GM12891 (cell line): ENCODE measurements at regions not wholly inside any gene's neighbourhood (a gene's known extent, or its start where the extent isn't known, plus 50 kb on each side); places are given as distances from the start of the nearest gene placed in this dataset.

Source experiments
- PAX5 ChIP-seq: IDR thresholded peaks from 2 replicates; pipeline ENCODE4 v1.6.1; 2011; ENCODE audit warnings: low read length, moderate library complexity, mild to moderate bottlenecking; ENCODE audit not compliant: insufficient read depth, severe bottlenecking
- POLR2A ChIP-seq: IDR thresholded peaks from 2 replicates; pipeline ENCODE4 v1.6.1; 2011; ENCODE audit warnings: low read depth, low read length, control low read depth
- POLR2AphosphoS5 ChIP-seq: IDR thresholded peaks from 2 replicates; pipeline ENCODE4 v1.6.1; 2011; ENCODE audit warnings: low read depth, low read length, control low read depth
- POU2F2 ChIP-seq: IDR thresholded peaks from 2 replicates; pipeline ENCODE4 v1.6.1; 2011; ENCODE audit warnings: low read depth, mild to moderate bottlenecking, control low read depth, low read length, moderate library complexity
- SPI1 ChIP-seq: IDR thresholded peaks from 2 replicates; pipeline ENCODE4 v1.6.1; 2011; ENCODE audit warnings: low read depth, low read length, control low read depth
- TAF1 ChIP-seq: IDR thresholded peaks from 2 replicates; pipeline ENCODE4 v1.6.1; 2011; ENCODE audit warnings: low read depth, low read length, control low read depth

GRCh38 chr5:125480911-125481310 is 734.5 kb upstream of the ZNF608 start:
- TF ChIP-seq TAF1 (no peak), POLR2A (no peak), SPI1 (no peak), POLR2AphosphoS5 (no peak), POU2F2 (no peak), PAX5 (no peak)
